ENCODE measurements at regions not wholly inside any gene's neighbourhood (a gene's known extent, or its start where the extent isn't known, plus 50 kb on each side); places are given as distances from the start of the nearest gene placed in this dataset.

- TF ChIP-seq, protein P1, sequence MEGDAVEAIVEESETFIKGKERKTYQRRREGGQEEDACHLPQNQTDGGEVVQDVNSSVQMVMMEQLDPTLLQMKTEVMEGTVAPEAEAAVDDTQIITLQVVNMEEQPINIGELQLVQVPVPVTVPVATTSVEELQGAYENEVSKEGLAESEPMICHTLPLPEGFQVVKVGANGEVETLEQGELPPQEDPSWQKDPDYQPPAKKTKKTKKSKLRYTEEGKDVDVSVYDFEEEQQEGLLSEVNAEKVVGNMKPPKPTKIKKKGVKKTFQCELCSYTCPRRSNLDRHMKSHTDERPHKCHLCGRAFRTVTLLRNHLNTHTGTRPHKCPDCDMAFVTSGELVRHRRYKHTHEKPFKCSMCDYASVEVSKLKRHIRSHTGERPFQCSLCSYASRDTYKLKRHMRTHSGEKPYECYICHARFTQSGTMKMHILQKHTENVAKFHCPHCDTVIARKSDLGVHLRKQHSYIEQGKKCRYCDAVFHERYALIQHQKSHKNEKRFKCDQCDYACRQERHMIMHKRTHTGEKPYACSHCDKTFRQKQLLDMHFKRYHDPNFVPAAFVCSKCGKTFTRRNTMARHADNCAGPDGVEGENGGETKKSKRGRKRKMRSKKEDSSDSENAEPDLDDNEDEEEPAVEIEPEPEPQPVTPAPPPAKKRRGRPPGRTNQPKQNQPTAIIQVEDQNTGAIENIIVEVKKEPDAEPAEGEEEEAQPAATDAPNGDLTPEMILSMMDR (IDR thresholded peaks at IDR 0.05; ENCODE audit: borderline replicate concordance, extremely low read depth, low read length, poor library complexity, severe bottlenecking), result no peak
- no peak for TF ChIP-seq EZH2 (IDR thresholded peaks at IDR 0.05; ENCODE audit: borderline replicate concordance, low read depth, low read length, severe bottlenecking)
Measured at GRCh38 chr11:71135112-71135511, 117.3 kb downstream of the SHANK2 start.

Measured in DND-41 (cell line).